GM12878 (cell line): ENCODE measurements at regions not wholly inside any gene's neighbourhood (a gene's known extent, or its start where the extent isn't known, plus 50 kb on each side); places are given as distances from the start of the nearest gene placed in this dataset.

Experiments
- ATAC-seq: fragments of 200-7000 bp; cut with Tn5 transposase; 3 replicates; pipeline ENCODE4 v1.9.1; 2020; ENCODE audit warnings: mild to moderate bottlenecking, moderate library complexity
- BruUV-seq: library from RNA; stranded (reverse); fragments of 400-500 nt; replicated peaks from 2 replicates; lab custom pipeline; 2021; lab: Mats Ljungman, UMichigan
- CTCF ChIA-PET: fragments of 300-600 bp; sonication (Branson Sonifier 250); formaldehyde crosslinking; extraction: SDS; loops from one replicate; lab custom pipeline; 2021; ENCODE audit warnings: inconsistent platforms; lab: Yijun Ruan, JAX
- POLR2A ChIA-PET: fragments of 350-600 bp; formaldehyde crosslinking; extraction: SDS; loops from one replicate; lab custom pipeline; 2021; ENCODE audit warnings: inconsistent platforms; lab: Charles Lee
- RAD21 ChIA-PET: fragments of 300-600 bp; sonication (Branson Sonifier 250); formaldehyde crosslinking; loops from one replicate; lab custom pipeline; 2023; ENCODE audit warnings: antibody characterized with exemption; ENCODE audit not compliant: unreplicated experiment; lab: Charles Lee
- SMC1A ChIA-PET: fragments of 300-600 bp; sonication (Branson Sonifier 250); formaldehyde crosslinking; loops from one replicate; lab custom pipeline; 2023; ENCODE audit not compliant: unreplicated experiment, uncharacterized antibody; lab: Charles Lee
- DNase-seq: peaks from one replicate; pipeline ENCODE4 v3.0.0-alpha.2; 2011; ENCODE audit warnings: low read depth, low spot score
- FAIRE-seq: peaks from 3 replicates; lab custom pipeline; 2011; peaks lifted over from hg19 to GRCh38; lab: Jason Lieb, UNC
- H2AFZ ChIP-seq: 2 replicates; pipeline ENCODE4 v1.6.0; 2011; ENCODE audit warnings: low read depth, low read length, control low read depth; ENCODE audit not compliant: control insufficient read depth
- H3K27ac ChIP-seq: 2 replicates; pipeline ENCODE4 v1.5.1; 2011; ENCODE audit warnings: control low read depth; ENCODE audit not compliant: control insufficient read depth, insufficient read depth
- H3K27me3 ChIP-seq, 2 experiments: replicated peaks in 1 of 2; 2 replicates each; pipeline versions ENCODE4 v1.6.0 to v1.6.1; 2011; ENCODE audit warnings: low read length in 1 of 2; ENCODE audit not compliant: control insufficient read depth in 2 of 2, insufficient read depth in 2 of 2
- H3K36me3 ChIP-seq, 2 experiments: 2 replicates each; pipeline ENCODE4 v1.5.1; 2011; ENCODE audit warnings: low read length in 1 of 2; ENCODE audit not compliant: control insufficient read depth in 2 of 2, insufficient read depth in 2 of 2
- H3K4me1 ChIP-seq: 2 replicates; pipeline ENCODE4 v1.6.1; 2011; ENCODE audit warnings: mild to moderate bottlenecking, low read length, moderate library complexity, mixed read lengths; ENCODE audit not compliant: control insufficient read depth, insufficient read depth
- H3K4me2 ChIP-seq: 2 replicates; pipeline ENCODE4 v1.6.0; 2011; ENCODE audit warnings: control low read depth; ENCODE audit not compliant: control insufficient read depth, insufficient read depth
- H3K4me3 ChIP-seq: fragments of 200-600 bp; sonication (generic); 2 replicates; pipeline ENCODE4 v1.5.1; 2016
- H3K79me2 ChIP-seq: 2 replicates; pipeline ENCODE4 v1.6.0; 2011; ENCODE audit warnings: low read length; ENCODE audit not compliant: control insufficient read depth, insufficient read depth
- H3K9ac ChIP-seq: 2 replicates; pipeline ENCODE4 v1.8.0; 2011; ENCODE audit warnings: low read length, control low read depth, mixed read lengths; ENCODE audit not compliant: control insufficient read depth, insufficient read depth
- H3K9me3 ChIP-seq: replicated peaks from 3 replicates; pipeline ENCODE4 v1.5.1; 2011; ENCODE audit warnings: mild to moderate bottlenecking, low read length; ENCODE audit not compliant: control insufficient read depth, insufficient read depth
- H4K20me1 ChIP-seq: 2 replicates; pipeline ENCODE4 v1.6.0; 2011; ENCODE audit not compliant: control insufficient read depth, insufficient read depth
- CHD4 ChIP-seq: fragments of 200-600 bp; sonication (generic); IDR thresholded peaks from 2 replicates; pipeline ENCODE4 v1.6.1; 2016; ENCODE audit warnings: mild to moderate bottlenecking
- CREB1 ChIP-seq: IDR thresholded peaks from 2 replicates; pipeline ENCODE4 v1.6.1; 2012; ENCODE audit warnings: low read depth, mild to moderate bottlenecking, inconsistent platforms
- CREM ChIP-seq: IDR thresholded peaks from 2 replicates; pipeline ENCODE4 v1.6.1; 2014; ENCODE audit warnings: antibody characterized with exemption, low read depth
- E4F1 ChIP-seq: fragments of 450-650 bp; IDR thresholded peaks from 2 replicates; pipeline ENCODE4 v1.6.1; 2018; ENCODE audit warnings: borderline replicate concordance, mild to moderate bottlenecking; ENCODE audit not compliant: partially characterized antibody
- FOXK2 ChIP-seq: fragments of 450-650 bp; IDR thresholded peaks from 2 replicates; pipeline ENCODE4 v1.6.1; 2017; ENCODE audit warnings: mild to moderate bottlenecking, moderate library complexity
- HSF1 ChIP-seq: fragments of 150-350 bp; IDR thresholded peaks from 2 replicates; pipeline ENCODE4 v1.6.1; 2014; ENCODE audit warnings: mild to moderate bottlenecking, low read depth, low read length
- JUNB ChIP-seq: IDR thresholded peaks from 2 replicates; pipeline ENCODE4 v1.6.1; 2016; ENCODE audit warnings: antibody characterized with exemption, mild to moderate bottlenecking
- NR2C1 ChIP-seq: fragments of 450-650 bp; IDR thresholded peaks from 2 replicates; pipeline ENCODE4 v1.6.1; 2017; ENCODE audit warnings: antibody characterized with exemption, mild to moderate bottlenecking, moderate library complexity
- PBX3 ChIP-seq: IDR thresholded peaks from 2 replicates; pipeline ENCODE4 v1.6.1; 2011; ENCODE audit warnings: mild to moderate bottlenecking, low read depth, low read length, moderate library complexity; ENCODE audit not compliant: insufficient replicate concordance
- POU2F2 ChIP-seq: IDR thresholded peaks from 3 replicates; pipeline ENCODE4 v1.6.1; 2011; ENCODE audit warnings: low read depth, mild to moderate bottlenecking, low read length, borderline replicate concordance
- RBBP5 ChIP-seq: fragments of 200-600 bp; sonication (generic); conservative IDR thresholded peaks from 2 replicates; pipeline ENCODE4 v1.6.1; 2016
- REST ChIP-seq: IDR thresholded peaks from 2 replicates; pipeline ENCODE4 v1.6.1; 2012; ENCODE audit warnings: mild to moderate bottlenecking, low read depth, low read length
- SP1 ChIP-seq: IDR thresholded peaks from one replicate; pipeline ENCODE4 v1.6.1; 2011; ENCODE audit warnings: low read depth, low read length
- SRF ChIP-seq, 2 experiments: IDR thresholded peaks; 2 replicates each; pipeline ENCODE4 v1.6.1; 2011; ENCODE audit warnings: low read depth in 2 of 2, low read length in 2 of 2, mild to moderate bottlenecking in 1 of 2, moderate library complexity in 1 of 2
- STAT1 ChIP-seq: fragments of 450-650 bp; conservative IDR thresholded peaks from 2 replicates; pipeline ENCODE4 v1.6.1; 2014; ENCODE audit warnings: antibody characterized with exemption, mild to moderate bottlenecking
- TCF12 ChIP-seq: IDR thresholded peaks from 2 replicates; pipeline ENCODE4 v1.6.1; 2011; ENCODE audit warnings: low read depth, mild to moderate bottlenecking, low read length
- TCF3 ChIP-seq: IDR thresholded peaks from 2 replicates; pipeline ENCODE4 v1.6.1; 2012; ENCODE audit warnings: low read depth, mild to moderate bottlenecking, low read length, borderline replicate concordance; ENCODE audit not compliant: insufficient read depth
- WRNIP1 ChIP-seq: IDR thresholded peaks from 2 replicates; pipeline ENCODE4 v1.6.1; 2011; ENCODE audit warnings: low read depth, low read length, improper control_type of control experiment, borderline replicate concordance
- ZNF217 ChIP-seq: fragments of 450-650 bp; IDR thresholded peaks from 2 replicates; pipeline ENCODE4 v1.6.1; 2017; ENCODE audit warnings: antibody characterized with exemption, mild to moderate bottlenecking
- ZSCAN29 ChIP-seq: fragments of 450-650 bp; IDR thresholded peaks from 2 replicates; pipeline ENCODE4 v1.6.1; 2017; ENCODE audit warnings: mild to moderate bottlenecking, moderate library complexity
- in situ Hi-C: fragments of 300-500 bp; cut with MboI; formaldehyde crosslinking; loops from 9 replicates; pipeline ENCODE4 v1.14.3; 2018; ENCODE audit warnings: mixed read lengths
- intact Hi-C: fragments of 100-400 bp; cut with micrococcal nuclease; formaldehyde crosslinking; loops from one replicate; pipeline ENCODE4 v1.14.2; 2022; ENCODE audit not compliant: unreplicated experiment

GRCh38 chr2:19036091-19036490 is 322.3 kb downstream of the OSR1 start:
- no peak for FAIRE-seq
- in situ Hi-C loops: no loop called here
- no peak for ATAC-seq

More at GRCh38 chr2:19036091-19036490, 322.3 kb downstream of the OSR1 start:
- Histone ChIP-seq H4K20me1 (no peaks in the 10 kb centered on the region), H3K36me3 (no peaks in the 10 kb centered on the region), H3K4me3 (no peak overlapping the region), H3K4me2 (no peak overlapping the region), H3K9ac (no peak overlapping the region), H3K79me2 (no peaks in the 10 kb centered on the region), H3K4me1 (no peaks in the 10 kb centered on the region), H3K27ac (no peak overlapping the region), H3K9me3 (no peaks in the 10 kb centered on the region), H2AFZ (no peak overlapping the region)
- ChIA-PET SMC1A (no interaction called here), POLR2A (no interaction called here), RAD21 (no interaction called here), CTCF (no interaction called here)
- intact Hi-C loops: no loop called here
- BruUV-seq: no TSS peak
- DNase-seq: no peak
- TF ChIP-seq STAT1: no peak
- no peak for TF ChIP-seq POU2F2
- no peak for TF ChIP-seq CREM
- no peak for TF ChIP-seq TCF3
- TF ChIP-seq TCF12: no peak
- TF ChIP-seq E4F1: no peak
- no peak for TF ChIP-seq ZNF217
- TF ChIP-seq FOXK2: no peak
- TF ChIP-seq ZSCAN29: no peak
- TF ChIP-seq HSF1: no peak
- TF ChIP-seq PBX3: no peak
- TF ChIP-seq SRF (IDR thresholded peaks at IDR 0.05; ENCODE audit: low read depth in 2 of 2, low read length in 2 of 2): no peak
- no peak for TF ChIP-seq WRNIP1
- no peak for TF ChIP-seq CHD4
- TF ChIP-seq JUNB: no peak
- TF ChIP-seq NR2C1: no peak
- TF ChIP-seq CREB1: no peak
- TF ChIP-seq SP1: no peak
- no peak for TF ChIP-seq REST
- TF ChIP-seq RBBP5: no peak
- TF ChIP-seq, all 136 proteins: peak for 0
- no peaks in the 10 kb centered on the region for H3K27me3 ChIP-seq
